Neural progenitor cell (in vitro differentiated cells): ENCODE measurements at regions not wholly inside any gene's neighbourhood (a gene's known extent, or its start where the extent isn't known, plus 50 kb on each side); places are given as distances from the start of the nearest gene placed in this dataset.

Experiments
- EZH2 ChIP-seq: fragments of 200-600 bp; sonication (generic); IDR thresholded peaks from 2 replicates; pipeline ENCODE4 v1.6.1; 2017; ENCODE audit warnings: antibody characterized with exemption, mild to moderate bottlenecking, moderate library complexity
- TF ChIP-seq, protein P1 (sequence below): fragments of 200-600 bp; sonication (generic); IDR thresholded peaks from 2 replicates; pipeline ENCODE4 v1.5.1; 2017; ENCODE audit warnings: antibody characterized with exemption, mild to moderate bottlenecking

DNA sequence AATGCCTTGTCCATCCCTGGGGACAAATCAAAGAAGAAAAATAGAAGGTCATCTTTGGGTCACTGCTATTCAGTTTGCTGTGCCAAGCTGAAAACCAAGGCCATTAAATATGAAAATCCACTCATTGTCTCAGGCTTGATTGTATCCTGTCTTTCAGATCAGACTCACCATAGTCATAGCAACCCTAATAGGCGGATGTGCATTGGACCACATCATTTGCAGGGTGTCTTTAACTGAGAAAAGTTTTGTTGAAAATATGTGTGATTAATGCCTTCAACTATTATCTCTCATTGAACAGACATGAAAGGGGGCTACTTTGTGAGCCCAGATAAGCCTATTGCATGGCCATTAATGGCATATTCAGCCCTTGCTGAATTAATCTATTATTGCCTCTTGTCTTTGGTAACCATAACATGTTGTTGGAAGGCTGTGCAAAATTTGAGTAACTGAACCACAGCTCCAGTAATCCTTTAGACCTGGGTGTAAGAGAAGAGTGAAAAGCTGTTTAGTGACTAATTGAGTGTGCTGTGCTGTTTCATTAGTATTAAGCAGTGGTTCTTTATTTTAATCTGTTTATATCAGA is 453.6 kb upstream of the EPHA5 start:
- TF ChIP-seq, protein P1, sequence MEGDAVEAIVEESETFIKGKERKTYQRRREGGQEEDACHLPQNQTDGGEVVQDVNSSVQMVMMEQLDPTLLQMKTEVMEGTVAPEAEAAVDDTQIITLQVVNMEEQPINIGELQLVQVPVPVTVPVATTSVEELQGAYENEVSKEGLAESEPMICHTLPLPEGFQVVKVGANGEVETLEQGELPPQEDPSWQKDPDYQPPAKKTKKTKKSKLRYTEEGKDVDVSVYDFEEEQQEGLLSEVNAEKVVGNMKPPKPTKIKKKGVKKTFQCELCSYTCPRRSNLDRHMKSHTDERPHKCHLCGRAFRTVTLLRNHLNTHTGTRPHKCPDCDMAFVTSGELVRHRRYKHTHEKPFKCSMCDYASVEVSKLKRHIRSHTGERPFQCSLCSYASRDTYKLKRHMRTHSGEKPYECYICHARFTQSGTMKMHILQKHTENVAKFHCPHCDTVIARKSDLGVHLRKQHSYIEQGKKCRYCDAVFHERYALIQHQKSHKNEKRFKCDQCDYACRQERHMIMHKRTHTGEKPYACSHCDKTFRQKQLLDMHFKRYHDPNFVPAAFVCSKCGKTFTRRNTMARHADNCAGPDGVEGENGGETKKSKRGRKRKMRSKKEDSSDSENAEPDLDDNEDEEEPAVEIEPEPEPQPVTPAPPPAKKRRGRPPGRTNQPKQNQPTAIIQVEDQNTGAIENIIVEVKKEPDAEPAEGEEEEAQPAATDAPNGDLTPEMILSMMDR = no peak
- TF ChIP-seq EZH2 = no peak
